HUES6 (cell line): ENCODE measurements at regions not wholly inside any gene's neighbourhood (a gene's known extent, or its start where the extent isn't known, plus 50 kb on each side); places are given as distances from the start of the nearest gene placed in this dataset.

Experiments
- H3K27ac ChIP-seq: 2 replicates; pipeline ENCODE4 v1.7.0; 2013; ENCODE audit warnings: low read depth, mild to moderate bottlenecking, low read length, inconsistent platforms
- H3K27me3 ChIP-seq: 2 replicates; pipeline ENCODE4 v1.6.1; 2013; ENCODE audit warnings: low read length; ENCODE audit not compliant: control insufficient read depth, insufficient read depth
- H3K36me3 ChIP-seq: 2 replicates; pipeline ENCODE4 v1.6.1; 2013; ENCODE audit warnings: low read length; ENCODE audit not compliant: control insufficient read depth, insufficient read depth
- H3K4me1 ChIP-seq: 2 replicates; pipeline ENCODE4 v1.6.1; 2013; ENCODE audit warnings: low read length; ENCODE audit not compliant: control insufficient read depth, insufficient read depth
- H3K4me3 ChIP-seq: 2 replicates; pipeline ENCODE4 v1.5.1; 2013; ENCODE audit warnings: low read depth, low read length
- H3K9ac ChIP-seq: one replicate; pipeline ENCODE4 v1.6.1; 2013; ENCODE audit warnings: mild to moderate bottlenecking, low read length
- H3K9me3 ChIP-seq: 2 replicates; pipeline ENCODE4 v1.6.1; 2013; ENCODE audit warnings: low read depth, low read length; ENCODE audit not compliant: control insufficient read depth, insufficient read depth

DNA sequence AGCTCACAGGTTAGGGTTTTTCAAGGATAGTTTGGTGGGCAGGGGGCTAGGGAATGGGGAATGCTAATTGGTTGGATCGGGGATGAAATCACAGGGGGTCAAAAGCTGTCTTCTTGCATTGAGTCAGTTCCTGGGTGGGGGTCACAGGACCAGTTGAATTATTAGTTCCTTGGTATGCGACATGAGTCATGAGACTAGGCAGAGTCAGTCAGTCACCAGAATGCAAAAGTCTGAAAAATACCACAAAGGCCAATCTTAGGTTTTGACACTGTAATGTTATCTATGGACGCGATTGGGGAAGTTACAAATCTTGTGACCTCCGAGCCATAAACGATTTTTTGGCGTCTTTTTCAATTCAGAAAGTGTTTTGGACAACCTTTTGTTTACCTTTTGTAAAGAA lies 101.2 kb downstream of the ZNF519 start:
- H3K4me3 ChIP-seq, result no peak overlapping the region
- no peak overlapping the region for H3K27ac ChIP-seq
- no peak overlapping the region for H3K9ac ChIP-seq
- H3K27me3 ChIP-seq, result no peaks in the 10 kb centered on the region
- no peaks in the 10 kb centered on the region for H3K36me3 ChIP-seq
- peaks cover 11% of the 10 kb centered on the region for H3K4me1 ChIP-seq
- H3K9me3 ChIP-seq, result peaks cover 24% of the 10 kb centered on the region; the same call in 1 of the 2 replicates

DNA sequence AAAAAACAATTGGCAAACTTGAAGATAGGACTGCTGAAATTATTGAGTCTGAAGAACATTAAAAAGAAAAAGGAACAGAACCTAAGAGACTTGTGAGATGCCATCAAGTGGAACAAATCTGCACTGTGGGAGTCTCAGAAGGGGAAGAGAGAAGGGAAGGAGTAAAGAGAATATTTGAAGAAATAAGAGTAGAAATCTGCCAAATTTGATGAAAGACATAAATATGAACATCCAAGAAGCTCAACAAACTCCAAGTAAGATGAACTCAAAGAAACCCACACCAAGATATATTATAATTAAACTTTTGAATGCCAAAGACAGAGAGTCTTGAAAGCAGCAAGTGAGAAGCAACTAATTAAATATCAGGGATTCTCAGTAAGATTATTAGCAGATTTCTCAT lies 102.7 kb downstream of the ZNF519 start:
- H3K9me3 ChIP-seq, result peaks cover 24% of the 10 kb centered on the region; the same call in 1 of the 2 replicates

DNA sequence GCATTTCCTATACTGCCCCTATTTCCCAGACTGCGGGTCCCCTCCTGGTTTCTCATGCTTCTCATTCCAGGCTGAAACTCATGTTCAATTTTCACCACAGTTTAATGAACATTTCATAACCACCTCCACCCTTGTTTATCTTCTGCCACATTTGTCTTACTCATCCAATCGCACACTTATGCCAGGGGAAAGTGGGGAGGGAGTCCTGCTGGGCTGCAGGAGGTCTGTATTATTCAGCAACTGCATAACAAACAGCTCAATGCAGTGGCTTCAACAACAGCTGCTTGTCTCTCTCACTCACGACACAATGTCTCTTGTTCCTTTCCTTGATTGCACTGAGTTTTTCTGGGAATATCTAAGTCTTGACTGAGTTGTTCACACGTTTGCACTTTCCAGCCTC lies 106.0 kb downstream of the ZNF519 start:
- H3K36me3 ChIP-seq, result no peaks in the 10 kb centered on the region
- peak overlapping the region; percentile 23 for H3K4me3 ChIP-seq
- H3K9me3 ChIP-seq, result peaks cover 24% of the 10 kb centered on the region; the same call in 1 of the 2 replicates
- no peaks in the 10 kb centered on the region for H3K27me3 ChIP-seq
- H3K4me1 ChIP-seq, result peaks cover 32% of the 10 kb centered on the region
- no peak overlapping the region for H3K27ac ChIP-seq
- H3K9ac ChIP-seq, result no peak overlapping the region

More for the DNA sequence above, 102.7 kb downstream of the ZNF519 start:
- H3K4me3 ChIP-seq, result no peak overlapping the region
- no peaks in the 10 kb centered on the region for H3K27me3 ChIP-seq
- no peaks in the 10 kb centered on the region for H3K36me3 ChIP-seq
- H3K27ac ChIP-seq, result no peak overlapping the region
- peaks cover 24% of the 10 kb centered on the region for H3K4me1 ChIP-seq
- H3K9ac ChIP-seq, result no peak overlapping the region

DNA sequence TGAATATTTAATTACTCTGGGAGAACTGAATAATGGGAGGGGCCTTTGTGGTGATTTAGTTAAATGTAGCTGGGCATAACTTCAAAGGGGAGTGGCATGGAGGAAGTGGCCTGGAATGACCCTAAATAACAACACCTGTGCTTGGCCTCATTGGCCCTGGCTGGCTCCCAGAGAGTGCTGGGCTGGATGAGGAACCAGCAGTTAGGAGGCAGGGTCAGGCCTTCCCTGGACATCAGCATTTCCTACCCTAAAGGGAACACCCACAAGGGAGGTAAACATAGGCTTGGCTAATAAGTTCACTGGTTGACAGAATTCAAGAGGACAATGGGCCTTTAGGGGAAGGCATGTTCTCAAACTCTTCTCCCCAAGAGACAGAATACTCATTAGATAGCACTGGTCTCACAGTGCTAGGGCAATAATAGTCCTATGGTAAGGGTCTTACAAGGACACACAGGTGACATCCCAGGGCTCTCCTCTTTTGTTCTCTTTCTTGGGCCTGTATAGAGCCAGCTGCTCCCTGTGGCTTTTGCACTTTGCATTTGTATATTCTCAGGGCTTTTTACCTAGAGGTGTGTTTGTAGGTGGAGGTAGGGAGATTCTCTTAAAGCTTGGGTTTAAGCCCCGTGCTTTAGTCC lies 106.8 kb downstream of the ZNF519 start:
- no peaks in the 10 kb centered on the region for H3K36me3 ChIP-seq
- H3K27me3 ChIP-seq, result no peaks in the 10 kb centered on the region
- H3K4me1 ChIP-seq, result peaks cover 32% of the 10 kb centered on the region
- H3K9me3 ChIP-seq, result peaks cover 18% of the 10 kb centered on the region; the same call in 1 of the 2 replicates
- no peak overlapping the region for H3K9ac ChIP-seq
- H3K4me3 ChIP-seq, result peak overlapping the region; percentile 23; the same call in 1 of the 2 replicates
- peak overlapping the region; percentile 11; the same call in 1 of the 2 replicates for H3K27ac ChIP-seq

DNA sequence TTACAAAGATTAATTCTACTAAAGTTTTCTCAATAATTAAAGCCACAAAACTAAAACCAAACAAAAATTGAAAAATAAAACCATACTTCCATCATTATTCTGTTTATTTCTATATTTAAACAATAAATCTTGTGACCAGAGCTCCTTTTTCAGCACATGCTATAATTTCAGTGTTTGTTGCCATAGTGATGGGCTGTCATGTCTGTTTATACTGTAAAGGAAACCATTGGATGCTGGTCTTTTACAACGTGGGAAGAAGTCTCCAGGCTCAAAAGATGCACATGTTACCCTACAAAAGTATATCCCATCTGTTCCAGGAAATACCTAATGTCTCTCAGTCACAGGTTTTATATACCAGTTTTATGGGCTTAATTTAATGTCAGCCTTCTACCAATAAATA lies 100.1 kb upstream of the MC2R start:
- Histone ChIP-seq H3K27ac (no peak overlapping the region), H3K27me3 (no peaks in the 10 kb centered on the region), H3K9me3 (peaks cover 6% of the 10 kb centered on the region), H3K4me3 (no peak overlapping the region), H3K4me1 (no peaks in the 10 kb centered on the region), H3K9ac (no peak overlapping the region), H3K36me3 (no peaks in the 10 kb centered on the region)

DNA sequence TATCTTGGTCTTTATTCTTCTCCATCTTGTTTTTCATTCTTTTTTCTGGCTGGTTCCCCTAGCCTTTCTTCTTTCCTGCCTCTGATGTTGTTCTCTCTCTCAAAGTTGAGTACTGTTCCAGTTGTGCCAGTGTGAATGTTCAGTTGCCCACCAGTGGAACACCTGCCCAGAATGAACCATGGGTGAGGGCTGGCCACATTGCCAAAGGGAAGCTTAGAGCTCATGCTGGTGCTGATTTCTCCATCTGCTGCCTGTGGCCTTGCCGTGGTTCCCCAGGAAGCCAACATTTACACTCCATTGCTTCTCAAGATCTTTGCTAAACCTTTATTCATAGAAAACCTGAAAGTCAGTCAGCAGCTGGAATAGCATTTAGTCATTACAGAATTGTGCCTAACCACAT lies 99.1 kb upstream of the MC2R start:
- Histone ChIP-seq H3K36me3 (no peaks in the 10 kb centered on the region), H3K9me3 (peaks cover 8% of the 10 kb centered on the region), H3K9ac (no peak overlapping the region), H3K27ac (no peak overlapping the region), H3K4me3 (no peak overlapping the region), H3K27me3 (no peaks in the 10 kb centered on the region), H3K4me1 (no peaks in the 10 kb centered on the region)

DNA sequence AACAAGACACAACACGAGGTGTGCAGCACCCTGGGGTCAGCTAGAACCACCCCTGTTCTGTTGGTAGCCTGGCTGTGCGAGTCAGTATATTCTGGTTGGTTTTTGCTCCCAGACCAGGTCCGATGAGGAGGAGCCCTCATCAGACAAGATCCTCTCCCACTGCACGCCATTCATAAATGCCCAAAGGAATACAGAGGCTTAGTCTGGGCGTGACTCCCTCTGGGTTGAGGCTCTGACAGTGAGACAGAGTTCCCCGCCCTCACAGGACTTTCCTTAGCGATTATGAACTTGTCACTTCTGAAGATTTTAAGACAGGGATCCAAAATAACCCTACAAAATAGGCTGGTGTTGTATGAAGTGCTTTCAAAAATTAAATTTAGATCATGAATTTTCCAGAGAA lies 85.5 kb upstream of the MC2R start:
- Histone ChIP-seq H3K4me3 (no peak overlapping the region), H3K4me1 (no peaks in the 10 kb centered on the region), H3K9me3 (peaks cover 8% of the 10 kb centered on the region; the same call in 1 of the 2 replicates), H3K9ac (no peak overlapping the region), H3K27me3 (no peaks in the 10 kb centered on the region), H3K36me3 (no peaks in the 10 kb centered on the region), H3K27ac (no peak overlapping the region)

DNA sequence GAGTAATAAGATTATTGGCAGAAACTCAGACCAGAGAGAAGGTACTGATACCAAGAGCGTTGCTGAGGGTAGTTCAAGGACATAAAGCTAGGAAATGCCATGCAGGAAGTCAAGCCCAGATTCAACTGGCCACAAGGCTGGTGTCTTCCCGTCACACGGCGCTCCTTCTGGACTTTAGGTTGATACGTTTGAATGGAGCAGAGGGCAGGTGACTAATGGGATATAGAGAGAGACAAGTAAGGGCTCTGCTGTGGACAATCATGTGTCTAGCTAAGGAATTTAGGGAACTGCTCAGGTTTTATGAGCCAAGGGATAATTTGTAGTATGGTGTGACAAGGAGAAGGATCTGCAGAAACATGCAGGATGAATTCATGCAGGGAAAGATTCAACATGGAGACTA lies 83.9 kb upstream of the MC2R start:
- H3K4me1 ChIP-seq, result no peaks in the 10 kb centered on the region
- peaks cover 8% of the 10 kb centered on the region; the same call in 1 of the 2 replicates for H3K9me3 ChIP-seq
- H3K9ac ChIP-seq, result no peak overlapping the region
- H3K27ac ChIP-seq, result no peak overlapping the region
- no peaks in the 10 kb centered on the region for H3K36me3 ChIP-seq
- H3K27me3 ChIP-seq, result no peaks in the 10 kb centered on the region
- H3K4me3 ChIP-seq, result no peak overlapping the region

DNA sequence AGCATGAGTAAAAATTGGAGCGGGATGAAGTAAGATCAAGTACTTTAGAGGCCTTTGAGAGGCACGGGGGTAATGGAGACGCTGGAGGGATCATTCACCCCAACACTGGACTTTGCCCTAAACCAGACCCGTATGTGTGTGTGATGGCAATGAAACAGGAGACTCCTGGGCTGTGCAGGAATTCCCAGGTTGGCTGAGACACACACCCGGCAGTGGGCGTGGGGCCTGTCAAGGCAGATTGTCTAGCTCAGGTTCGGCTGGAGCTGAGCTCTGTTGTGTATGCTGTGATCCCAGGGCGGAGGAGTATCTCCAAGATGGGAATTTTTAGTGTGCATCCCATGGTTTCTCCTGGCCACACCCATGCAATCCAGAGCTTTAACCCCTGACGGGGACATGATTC lies 83.2 kb upstream of the MC2R start:
- H3K9ac ChIP-seq, result no peak overlapping the region
- H3K36me3 ChIP-seq, result no peaks in the 10 kb centered on the region
- H3K27ac ChIP-seq, result no peak overlapping the region
- no peaks in the 10 kb centered on the region for H3K27me3 ChIP-seq
- H3K9me3 ChIP-seq, result peaks cover 8% of the 10 kb centered on the region; the same call in 1 of the 2 replicates
- no peak overlapping the region for H3K4me3 ChIP-seq
- no peaks in the 10 kb centered on the region for H3K4me1 ChIP-seq

DNA sequence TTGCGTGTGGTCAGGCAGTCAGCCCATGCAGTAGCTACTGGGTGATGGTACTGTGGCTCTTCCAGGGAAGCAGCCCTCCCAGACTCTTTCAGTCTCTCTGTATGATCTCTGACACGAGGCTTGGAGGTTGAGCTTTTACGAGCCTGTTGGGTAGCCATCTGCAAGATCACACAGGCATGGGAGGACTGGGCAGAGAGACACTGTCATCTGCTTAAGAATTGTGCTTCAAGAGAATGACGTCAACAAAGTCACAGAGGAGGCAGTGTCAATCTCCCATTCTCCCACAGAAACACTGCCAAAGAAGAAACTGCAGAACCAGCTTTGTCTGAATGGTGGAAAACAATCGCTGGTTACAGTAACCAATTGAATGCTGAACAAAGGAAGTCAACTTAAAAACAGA lies 78.4 kb upstream of the MC2R start:
- H3K4me1 ChIP-seq, result peaks cover 3% of the 10 kb centered on the region; the same call in 1 of the 2 replicates
- H3K4me3 ChIP-seq, result no peak overlapping the region
- no peak overlapping the region for H3K9ac ChIP-seq
- no peaks in the 10 kb centered on the region for H3K27me3 ChIP-seq
- no peak overlapping the region for H3K27ac ChIP-seq
- H3K36me3 ChIP-seq, result no peaks in the 10 kb centered on the region
- H3K9me3 ChIP-seq, result peaks cover 4% of the 10 kb centered on the region; the same call in 1 of the 2 replicates

DNA sequence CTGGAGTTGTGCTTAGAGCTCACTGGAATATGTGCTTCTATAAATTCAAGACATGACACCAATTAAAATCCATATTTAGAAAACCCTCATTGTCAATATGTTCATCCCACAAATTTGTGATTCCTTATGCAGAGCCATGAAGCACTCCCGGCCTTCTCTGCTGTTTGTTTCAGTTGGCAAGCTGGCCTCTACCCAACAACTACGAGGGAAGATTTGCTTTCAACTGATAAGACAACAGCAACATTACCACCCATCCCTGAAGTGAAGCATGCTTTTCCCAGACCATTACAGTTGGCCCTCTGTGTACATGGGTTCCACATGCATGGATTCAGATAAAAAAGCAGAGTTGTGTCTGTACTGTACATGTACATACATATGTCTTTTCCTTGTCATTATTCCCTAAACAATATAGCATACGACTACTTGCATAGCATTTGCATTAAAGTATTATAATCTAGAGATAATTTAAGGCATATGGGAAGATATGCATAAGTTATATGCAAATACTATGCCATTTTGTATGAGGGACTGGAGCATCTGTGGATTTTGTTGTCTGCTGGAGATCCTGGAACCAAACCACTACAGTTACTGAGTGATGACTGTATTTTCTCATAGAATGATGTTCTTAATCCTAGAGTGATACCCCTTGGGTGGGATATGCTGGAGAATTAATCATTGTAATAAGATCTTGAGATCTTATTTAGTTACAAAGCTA lies 77.6 kb upstream of the MC2R start:
- Histone ChIP-seq H3K27ac (no peak overlapping the region), H3K4me3 (no peak overlapping the region), H3K4me1 (peaks cover 7% of the 10 kb centered on the region; the same call in 1 of the 2 replicates), H3K9ac (no peak overlapping the region), H3K36me3 (no peaks in the 10 kb centered on the region), H3K9me3 (peaks cover 4% of the 10 kb centered on the region; the same call in 1 of the 2 replicates), H3K27me3 (no peaks in the 10 kb centered on the region)
